Heart left ventricle (tissue), 13 donors: ENCODE measurements at regions not wholly inside any gene's neighbourhood (a gene's known extent, or its start where the extent isn't known, plus 50 kb on each side); places are given as distances from the start of the nearest gene placed in this dataset.

Experiments
- POLR2A ChIP-seq, 2 donors: fragments of 450-650 bp; IDR thresholded peaks; one replicate each; pipeline ENCODE4 v1.6.1; 2017; ENCODE audit warnings: antibody characterized with exemption in 2 of 2, mild to moderate bottlenecking in 2 of 2, moderate library complexity in 2 of 2
- TF ChIP-seq, protein P1 (sequence below), 12 donors: fragments of 200-600 bp; sonication (generic) in 4 of 12; IDR thresholded peaks; one replicate each; pipeline versions ENCODE4 v1.5.0 to v1.8.0; 2018 to 2022; ENCODE audit warnings: antibody characterized with exemption in 12 of 12, mild to moderate bottlenecking in 5 of 12
- donor health status: ischemic (EF 13 %, LVEDD 7.1; RV severe dilation, severe dysfunction).
- donor health status: DM: no; HTN: yes; CAD: no.
- donor health status: DM: no; HTN: no; CAD: no.
- donor health status: ischemic (EF 25% LVEDD 6.9; RV normal size, moderate dysfunction).
- donor health status: ischemic (EF 25% LVEDD 5.7; RV mildly dilated, moderate dysfunction).
- donor health status: ischemic (EF 35%, LVEDD 5.7; RV mildly dilated, moderate dysfunction).
- donor health status: nonischemic (EF 11% LVEDD 7.7; RV severe dilation, severe dysfunction).
- donor health status: DM: yes; HTN: yes; CAD: no.
- donor health status: PGD.
- donor health status: ischemic (EF 29% LVEDD 5.4; RV normal size, mild dysfunction).
- donor health status: nonischemic (EF 23%, LVEDD 6.1; RV moderate dilation, normal function).

DNA sequence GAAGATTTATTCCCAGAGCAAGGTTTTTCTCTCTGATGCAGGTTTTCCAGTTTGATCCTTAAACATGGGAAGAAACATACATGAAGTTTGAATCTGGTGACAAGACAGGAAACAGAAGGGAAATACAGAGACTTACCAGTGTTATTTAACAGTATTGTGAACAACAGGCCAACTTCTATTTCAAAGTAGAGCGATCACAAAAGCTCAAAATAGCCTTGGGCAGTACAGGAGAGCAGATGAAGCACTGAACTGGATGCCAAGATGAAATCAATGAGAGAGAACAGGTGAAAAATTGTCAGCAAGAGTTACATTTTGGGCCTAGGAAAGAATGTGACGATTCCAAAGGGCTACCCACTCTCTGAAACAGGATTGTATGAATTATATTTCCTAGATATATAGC lies 114.8 kb upstream of the PTPRK start:
- TF ChIP-seq, protein P1, sequence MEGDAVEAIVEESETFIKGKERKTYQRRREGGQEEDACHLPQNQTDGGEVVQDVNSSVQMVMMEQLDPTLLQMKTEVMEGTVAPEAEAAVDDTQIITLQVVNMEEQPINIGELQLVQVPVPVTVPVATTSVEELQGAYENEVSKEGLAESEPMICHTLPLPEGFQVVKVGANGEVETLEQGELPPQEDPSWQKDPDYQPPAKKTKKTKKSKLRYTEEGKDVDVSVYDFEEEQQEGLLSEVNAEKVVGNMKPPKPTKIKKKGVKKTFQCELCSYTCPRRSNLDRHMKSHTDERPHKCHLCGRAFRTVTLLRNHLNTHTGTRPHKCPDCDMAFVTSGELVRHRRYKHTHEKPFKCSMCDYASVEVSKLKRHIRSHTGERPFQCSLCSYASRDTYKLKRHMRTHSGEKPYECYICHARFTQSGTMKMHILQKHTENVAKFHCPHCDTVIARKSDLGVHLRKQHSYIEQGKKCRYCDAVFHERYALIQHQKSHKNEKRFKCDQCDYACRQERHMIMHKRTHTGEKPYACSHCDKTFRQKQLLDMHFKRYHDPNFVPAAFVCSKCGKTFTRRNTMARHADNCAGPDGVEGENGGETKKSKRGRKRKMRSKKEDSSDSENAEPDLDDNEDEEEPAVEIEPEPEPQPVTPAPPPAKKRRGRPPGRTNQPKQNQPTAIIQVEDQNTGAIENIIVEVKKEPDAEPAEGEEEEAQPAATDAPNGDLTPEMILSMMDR (IDR thresholded peaks at IDR 0.05) = no peak
- no peak for TF ChIP-seq POLR2A (IDR thresholded peaks at IDR 0.05)
